HCT116 (cell line): ENCODE measurements at regions not wholly inside any gene's neighbourhood (a gene's known extent, or its start where the extent isn't known, plus 50 kb on each side); places are given as distances from the start of the nearest gene placed in this dataset.

ENCODE experiments used
- ATAC-seq: fragments of 200-7000 bp; cut with Tn5 transposase; 2 replicates; pipeline ENCODE4 v1.9.1; 2020; ENCODE audit warnings: mild to moderate bottlenecking, moderate library complexity
- BruUV-seq: library from RNA; stranded (reverse); fragments of 400-500 nt; replicated peaks from 2 replicates; lab custom pipeline; 2021; lab: Mats Ljungman, UMichigan
- CTCF ChIA-PET: fragments of 300-600 bp; sonication (Branson Sonifier 250); formaldehyde crosslinking; loops from one replicate; lab custom pipeline; 2021; ENCODE audit warnings: antibody characterized with exemption; lab: Charles Lee
- POLR2A ChIA-PET: fragments of 300-600, 350-600 bp; sonication (Branson Sonifier 250); formaldehyde crosslinking; loops from one replicate; lab custom pipeline; 2021; ENCODE audit warnings: antibody characterized with exemption; lab: Charles Lee
- RAD21 ChIA-PET, 2 experiments: fragments of 300-600 bp; sonication (Branson Sonifier 250); formaldehyde crosslinking; loops; one replicate each; lab custom pipeline; 2023; ENCODE audit warnings: low total read pairs in 2 of 2; ENCODE audit not compliant: uncharacterized antibody in 2 of 2, unreplicated experiment in 2 of 2, low non-redundant PET in 1 of 2; lab: Charles Lee
- DNase-seq: peaks from one replicate; pipeline ENCODE4 v3.0.0-alpha.2; 2010; ENCODE audit warnings: low read depth, low spot score
- H2AFZ ChIP-seq: fragments of 200-600 bp; shearing (Covaris generic), sonication (generic); 2 replicates; pipeline ENCODE4 v1.6.1; 2017; ENCODE audit warnings: low read depth, mixed run types, mixed read lengths, antibody characterized with exemption, low read length; ENCODE audit not compliant: poor library complexity, severe bottlenecking
- H3K27ac ChIP-seq: 2 replicates; pipeline ENCODE4 v1.5.1; 2012; ENCODE audit warnings: low read depth, low read length
- H3K27me3 ChIP-seq: fragments of 200-600 bp; sonication (generic); 2 replicates; pipeline ENCODE4 v1.6.1; 2016; ENCODE audit warnings: mixed run types, low read length, mixed read lengths; ENCODE audit not compliant: insufficient read depth
- H3K36me3 ChIP-seq, 2 experiments: fragments of 200-500 bp in 1 of 2; fragments of 200-600 bp in 1 of 2; sonication (Bioruptor generic) in 1 of 2; sonication (generic) in 1 of 2; 2 replicates each; pipeline versions ENCODE4 v1.5.1 to v1.6.1; 2014 to 2016; ENCODE audit warnings: low read length in 2 of 2, inconsistent platforms in 1 of 2, mixed read lengths in 1 of 2, mixed run types in 1 of 2; ENCODE audit not compliant: insufficient read depth in 2 of 2, control insufficient read depth in 1 of 2
- H3K4me1 ChIP-seq, 2 experiments: fragments of 200-600 bp in 1 of 2; sonication (generic) in 1 of 2; 2 replicates each; pipeline versions ENCODE4 v1.5.1 to v1.6.1; 2012 to 2017; ENCODE audit warnings: low read length in 2 of 2, inconsistent platforms in 1 of 2, mild to moderate bottlenecking in 1 of 2, mixed read lengths in 1 of 2, mixed run types in 1 of 2, moderate library complexity in 1 of 2; ENCODE audit not compliant: insufficient read depth in 2 of 2, control insufficient read depth in 1 of 2
- H3K4me2 ChIP-seq: fragments of 200-600 bp; sonication (generic); 2 replicates; pipeline ENCODE4 v1.6.1; 2017; ENCODE audit warnings: mixed run types, low read length, mixed read lengths
- H3K4me3 ChIP-seq, 2 experiments: fragments of 200-600 bp in 1 of 2; sonication (generic) in 1 of 2; replicated peaks in 1 of 2; 2 replicates each; pipeline ENCODE4 v1.5.1; 2011 to 2016; ENCODE audit warnings: low read length in 2 of 2, control low read depth in 1 of 2, low read depth in 1 of 2, mild to moderate bottlenecking in 1 of 2, mixed read lengths in 1 of 2, mixed run types in 1 of 2
- H3K79me2 ChIP-seq: fragments of 200-600 bp; sonication (generic); 2 replicates; pipeline ENCODE4 v1.6.1; 2017; ENCODE audit warnings: mild to moderate bottlenecking, mixed run types, low read length, moderate library complexity, mixed read lengths; ENCODE audit not compliant: insufficient read depth
- H3K9ac ChIP-seq: fragments of 200-600 bp; sonication (generic); 2 replicates; pipeline ENCODE4 v1.6.1; 2016; ENCODE audit warnings: low read length, mixed read lengths
- H3K9me2 ChIP-seq: fragments of 200-600 bp; sonication (generic), shearing (Covaris generic); 2 replicates; pipeline ENCODE4 v1.6.1; 2017; ENCODE audit warnings: mixed run types, mild to moderate bottlenecking, moderate library complexity; ENCODE audit not compliant: insufficient read depth
- H3K9me3 ChIP-seq, 2 experiments: fragments of 200-500 bp in 1 of 2; fragments of 200-600 bp in 1 of 2; sonication (Bioruptor generic) in 1 of 2; sonication (generic) in 1 of 2; 2 replicates each; pipeline ENCODE4 v1.6.1; 2014 to 2017; ENCODE audit warnings: low read length in 2 of 2, mixed read lengths in 2 of 2, inconsistent platforms in 1 of 2, low read depth in 1 of 2, mild to moderate bottlenecking in 1 of 2, mixed run types in 1 of 2, moderate library complexity in 1 of 2; ENCODE audit not compliant: control insufficient read depth in 1 of 2, insufficient read depth in 1 of 2
- H4K20me1 ChIP-seq: fragments of 200-600 bp; sonication (generic), shearing (Covaris generic); 2 replicates; pipeline ENCODE4 v1.6.1; 2017; ENCODE audit warnings: mixed run types, mild to moderate bottlenecking, moderate library complexity; ENCODE audit not compliant: insufficient read depth
- EGR1 ChIP-seq: IDR thresholded peaks from 2 replicates; pipeline ENCODE4 v1.6.1; 2012; ENCODE audit warnings: low read depth
- ELF1 ChIP-seq: IDR thresholded peaks from 2 replicates; pipeline ENCODE4 v1.6.1; 2012; ENCODE audit warnings: low read depth, borderline replicate concordance
- EZH2 ChIP-seq: fragments of 200-600 bp; sonication (generic); IDR thresholded peaks from 2 replicates; pipeline ENCODE4 v1.6.1; 2017; ENCODE audit warnings: antibody characterized with exemption, mixed run types
- EZH2phosphoT487 ChIP-seq: fragments of 200-600 bp; IDR thresholded peaks from 2 replicates; pipeline ENCODE4 v1.6.1; 2018; ENCODE audit warnings: antibody characterized with exemption, borderline replicate concordance
- FOSL1 ChIP-seq: IDR thresholded peaks from 2 replicates; pipeline ENCODE4 v1.6.1; 2012; ENCODE audit warnings: low read depth
- JUND ChIP-seq: IDR thresholded peaks from 2 replicates; pipeline ENCODE4 v1.6.1; 2012
- POLR2A ChIP-seq: IDR thresholded peaks from 2 replicates; pipeline ENCODE4 v1.7.0; 2011; ENCODE audit warnings: borderline replicate concordance; ENCODE audit not compliant: insufficient read depth, insufficient read length; ENCODE audit errors: extremely low read depth
- POLR2AphosphoS5 ChIP-seq: IDR thresholded peaks from 2 replicates; pipeline ENCODE4 v1.6.1; 2011; ENCODE audit warnings: mild to moderate bottlenecking, low read depth, low read length, moderate library complexity
- RAD21 ChIP-seq: IDR thresholded peaks from 2 replicates; pipeline ENCODE4 v1.6.1; 2012; ENCODE audit warnings: low read depth, mild to moderate bottlenecking
- SIN3A ChIP-seq: IDR thresholded peaks from 2 replicates; pipeline ENCODE4 v1.6.1; 2012; ENCODE audit warnings: low read depth
- SP1 ChIP-seq: IDR thresholded peaks from 2 replicates; pipeline ENCODE4 v1.6.1; 2012; ENCODE audit warnings: low read depth
- SRF ChIP-seq: IDR thresholded peaks from 2 replicates; pipeline ENCODE4 v1.6.1; 2012; ENCODE audit warnings: low read depth
- YY1 ChIP-seq: IDR thresholded peaks from 2 replicates; pipeline ENCODE4 v1.6.1; 2011; ENCODE audit warnings: low read length, low read depth, moderate library complexity, mild to moderate bottlenecking; ENCODE audit not compliant: insufficient replicate concordance; ENCODE audit errors: extremely low read depth
- ZNF274 ChIP-seq: fragments of 200-500 bp; sonication (Bioruptor generic); IDR thresholded peaks from 2 replicates; pipeline ENCODE4 v1.6.1; 2014; ENCODE audit warnings: mild to moderate bottlenecking, low read depth, low read length, inconsistent platforms
- intact Hi-C: fragments of 100-400 bp; cut with micrococcal nuclease; formaldehyde crosslinking; loops from 2 replicates; pipeline ENCODE4 v1.10.0; 2022
- TF ChIP-seq, protein P1 (sequence below), 3 experiments: fragments of 200-600 bp in 1 of 3; sonication (generic) in 1 of 3; IDR thresholded peaks in 2 of 3; conservative IDR thresholded peaks in 1 of 3; 2 replicates each; pipeline ENCODE4 v1.5.1; 2012 to 2017; ENCODE audit warnings: low read depth in 2 of 3, low read length in 2 of 3, antibody characterized with exemption in 1 of 3, borderline replicate concordance in 1 of 3, control low read depth in 1 of 3, mild to moderate bottlenecking in 1 of 3, mixed read lengths in 1 of 3, mixed run types in 1 of 3, moderate library complexity in 1 of 3; ENCODE audit not compliant: insufficient read depth in 1 of 3
- TF ChIP-seq, protein P2 (sequence below): IDR thresholded peaks from 2 replicates; pipeline ENCODE4 v1.6.1; 2012
- TF ChIP-seq, protein P3 (sequence below): IDR thresholded peaks from 2 replicates; pipeline ENCODE4 v1.6.1; 2011; ENCODE audit warnings: mild to moderate bottlenecking, low read length, moderate library complexity; ENCODE audit not compliant: insufficient replicate concordance; ENCODE audit errors: extremely low read depth
- TF ChIP-seq, protein P4 (sequence below): IDR thresholded peaks from 2 replicates; pipeline ENCODE4 v1.6.1; 2012; ENCODE audit warnings: low read depth

DNA sequence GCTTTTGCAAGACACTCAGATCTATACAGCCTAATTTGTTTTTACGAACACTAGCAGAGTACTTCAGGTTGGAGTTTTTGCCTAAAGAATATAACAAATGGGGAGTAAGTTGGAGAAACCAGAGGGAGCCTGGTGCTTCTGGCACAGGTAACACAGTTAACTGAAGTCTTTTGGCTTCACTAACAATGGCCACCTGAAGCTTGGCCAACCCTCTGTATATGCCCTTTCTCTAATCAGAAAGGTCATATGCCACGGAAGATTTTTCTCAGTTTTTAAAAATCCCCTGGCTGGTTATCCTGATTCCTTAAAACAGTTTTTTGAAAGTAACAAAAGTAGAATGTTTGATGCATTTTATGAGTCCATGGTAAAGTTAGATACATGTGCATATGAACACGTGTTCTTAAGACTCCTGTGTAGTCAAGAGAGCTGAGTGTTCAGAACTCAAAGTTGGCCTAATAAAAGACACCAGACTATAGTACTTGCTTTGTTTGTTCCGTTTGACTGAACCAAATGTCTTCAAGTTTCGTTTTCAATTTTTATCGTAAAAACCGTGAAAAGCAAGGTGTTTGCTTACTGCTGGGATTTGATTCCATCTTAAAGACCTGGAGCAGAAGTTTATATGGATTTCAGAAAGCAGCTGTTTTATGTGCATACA, 137.5 kb downstream of the KCNRG start (continued):
- TF ChIP-seq, protein P1, sequence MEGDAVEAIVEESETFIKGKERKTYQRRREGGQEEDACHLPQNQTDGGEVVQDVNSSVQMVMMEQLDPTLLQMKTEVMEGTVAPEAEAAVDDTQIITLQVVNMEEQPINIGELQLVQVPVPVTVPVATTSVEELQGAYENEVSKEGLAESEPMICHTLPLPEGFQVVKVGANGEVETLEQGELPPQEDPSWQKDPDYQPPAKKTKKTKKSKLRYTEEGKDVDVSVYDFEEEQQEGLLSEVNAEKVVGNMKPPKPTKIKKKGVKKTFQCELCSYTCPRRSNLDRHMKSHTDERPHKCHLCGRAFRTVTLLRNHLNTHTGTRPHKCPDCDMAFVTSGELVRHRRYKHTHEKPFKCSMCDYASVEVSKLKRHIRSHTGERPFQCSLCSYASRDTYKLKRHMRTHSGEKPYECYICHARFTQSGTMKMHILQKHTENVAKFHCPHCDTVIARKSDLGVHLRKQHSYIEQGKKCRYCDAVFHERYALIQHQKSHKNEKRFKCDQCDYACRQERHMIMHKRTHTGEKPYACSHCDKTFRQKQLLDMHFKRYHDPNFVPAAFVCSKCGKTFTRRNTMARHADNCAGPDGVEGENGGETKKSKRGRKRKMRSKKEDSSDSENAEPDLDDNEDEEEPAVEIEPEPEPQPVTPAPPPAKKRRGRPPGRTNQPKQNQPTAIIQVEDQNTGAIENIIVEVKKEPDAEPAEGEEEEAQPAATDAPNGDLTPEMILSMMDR (IDR thresholded peaks at IDR 0.05 in 2 of 3, conservative IDR thresholded peaks at IDR 0.05 in 1 of 3; ENCODE audit: borderline replicate concordance in 1 of 3, insufficient read depth in 1 of 3, low read depth in 2 of 3, low read length in 2 of 3), result no peak
- no peak for TF ChIP-seq POLR2A
- TF ChIP-seq POLR2AphosphoS5, result no peak
- TF ChIP-seq, protein P2, sequence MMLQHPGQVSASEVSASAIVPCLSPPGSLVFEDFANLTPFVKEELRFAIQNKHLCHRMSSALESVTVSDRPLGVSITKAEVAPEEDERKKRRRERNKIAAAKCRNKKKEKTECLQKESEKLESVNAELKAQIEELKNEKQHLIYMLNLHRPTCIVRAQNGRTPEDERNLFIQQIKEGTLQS, result no peak
- no peak for TF ChIP-seq ZNF274
- no peak for TF ChIP-seq EGR1
- TF ChIP-seq EZH2, result no peak
- no peak for TF ChIP-seq RAD21
- TF ChIP-seq SIN3A, result no peak
- TF ChIP-seq SP1, result no peak

DNA sequence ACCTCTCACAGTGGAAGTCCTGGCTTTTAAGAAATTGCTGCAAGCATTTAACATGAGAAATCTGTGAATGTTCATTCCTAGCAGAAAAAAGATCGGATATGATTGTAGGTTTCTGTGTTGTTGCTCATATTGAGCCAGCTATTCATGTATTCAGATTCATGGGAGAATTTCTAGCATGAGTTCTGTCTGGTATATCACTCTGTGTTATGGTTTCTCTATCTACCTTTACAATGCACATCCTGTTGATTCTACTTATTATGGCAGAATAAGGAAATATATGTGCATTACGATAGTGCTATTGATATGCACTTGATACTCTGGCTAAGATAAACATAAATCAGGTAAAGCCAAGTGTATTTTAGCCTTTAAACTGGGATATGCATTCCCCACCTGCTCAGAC, 138.2 kb downstream of the KCNRG start:
- no peak overlapping the region for H2AFZ ChIP-seq
- DNase-seq (no peak), ATAC-seq (no peak)
- no peaks in the 10 kb centered on the region for H3K36me3 ChIP-seq
- ChIA-PET CTCF (no interaction called here), POLR2A (no interaction called here), RAD21 (no interaction called here)
- H3K27ac ChIP-seq, result no peak overlapping the region
- no peaks in the 10 kb centered on the region for H3K9me3 ChIP-seq
- no peak overlapping the region for H3K4me2 ChIP-seq
- no peak overlapping the region for H3K4me3 ChIP-seq
- H3K9ac ChIP-seq, result no peak overlapping the region
- no peaks in the 10 kb centered on the region for H3K27me3 ChIP-seq
- H3K9me2 ChIP-seq, result no peaks in the 10 kb centered on the region
- no peaks in the 10 kb centered on the region for H4K20me1 ChIP-seq
- H3K79me2 ChIP-seq, result no peaks in the 10 kb centered on the region
- H3K4me1 ChIP-seq, result no peaks in the 10 kb centered on the region
- BruUV-seq, result no TSS peak
- intact Hi-C loops, result no loop called here
- TF ChIP-seq JUND, result no peak
- no peak for TF ChIP-seq SRF
- no peak for TF ChIP-seq RAD21
- TF ChIP-seq, protein P2, result no peak
- TF ChIP-seq FOSL1, result no peak
- TF ChIP-seq, protein P3, sequence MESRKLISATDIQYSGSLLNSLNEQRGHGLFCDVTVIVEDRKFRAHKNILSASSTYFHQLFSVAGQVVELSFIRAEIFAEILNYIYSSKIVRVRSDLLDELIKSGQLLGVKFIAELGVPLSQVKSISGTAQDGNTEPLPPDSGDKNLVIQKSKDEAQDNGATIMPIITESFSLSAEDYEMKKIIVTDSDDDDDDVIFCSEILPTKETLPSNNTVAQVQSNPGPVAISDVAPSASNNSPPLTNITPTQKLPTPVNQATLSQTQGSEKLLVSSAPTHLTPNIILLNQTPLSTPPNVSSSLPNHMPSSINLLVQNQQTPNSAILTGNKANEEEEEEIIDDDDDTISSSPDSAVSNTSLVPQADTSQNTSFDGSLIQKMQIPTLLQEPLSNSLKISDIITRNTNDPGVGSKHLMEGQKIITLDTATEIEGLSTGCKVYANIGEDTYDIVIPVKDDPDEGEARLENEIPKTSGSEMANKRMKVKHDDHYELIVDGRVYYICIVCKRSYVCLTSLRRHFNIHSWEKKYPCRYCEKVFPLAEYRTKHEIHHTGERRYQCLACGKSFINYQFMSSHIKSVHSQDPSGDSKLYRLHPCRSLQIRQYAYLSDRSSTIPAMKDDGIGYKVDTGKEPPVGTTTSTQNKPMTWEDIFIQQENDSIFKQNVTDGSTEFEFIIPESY, result no peak
- no peak for TF ChIP-seq YY1
- no peak for TF ChIP-seq SIN3A
- no peak for TF ChIP-seq ELF1
- no peak for TF ChIP-seq EGR1
- no peak for TF ChIP-seq EZH2phosphoT487
- no peak for TF ChIP-seq ZNF274
- TF ChIP-seq, protein P4, sequence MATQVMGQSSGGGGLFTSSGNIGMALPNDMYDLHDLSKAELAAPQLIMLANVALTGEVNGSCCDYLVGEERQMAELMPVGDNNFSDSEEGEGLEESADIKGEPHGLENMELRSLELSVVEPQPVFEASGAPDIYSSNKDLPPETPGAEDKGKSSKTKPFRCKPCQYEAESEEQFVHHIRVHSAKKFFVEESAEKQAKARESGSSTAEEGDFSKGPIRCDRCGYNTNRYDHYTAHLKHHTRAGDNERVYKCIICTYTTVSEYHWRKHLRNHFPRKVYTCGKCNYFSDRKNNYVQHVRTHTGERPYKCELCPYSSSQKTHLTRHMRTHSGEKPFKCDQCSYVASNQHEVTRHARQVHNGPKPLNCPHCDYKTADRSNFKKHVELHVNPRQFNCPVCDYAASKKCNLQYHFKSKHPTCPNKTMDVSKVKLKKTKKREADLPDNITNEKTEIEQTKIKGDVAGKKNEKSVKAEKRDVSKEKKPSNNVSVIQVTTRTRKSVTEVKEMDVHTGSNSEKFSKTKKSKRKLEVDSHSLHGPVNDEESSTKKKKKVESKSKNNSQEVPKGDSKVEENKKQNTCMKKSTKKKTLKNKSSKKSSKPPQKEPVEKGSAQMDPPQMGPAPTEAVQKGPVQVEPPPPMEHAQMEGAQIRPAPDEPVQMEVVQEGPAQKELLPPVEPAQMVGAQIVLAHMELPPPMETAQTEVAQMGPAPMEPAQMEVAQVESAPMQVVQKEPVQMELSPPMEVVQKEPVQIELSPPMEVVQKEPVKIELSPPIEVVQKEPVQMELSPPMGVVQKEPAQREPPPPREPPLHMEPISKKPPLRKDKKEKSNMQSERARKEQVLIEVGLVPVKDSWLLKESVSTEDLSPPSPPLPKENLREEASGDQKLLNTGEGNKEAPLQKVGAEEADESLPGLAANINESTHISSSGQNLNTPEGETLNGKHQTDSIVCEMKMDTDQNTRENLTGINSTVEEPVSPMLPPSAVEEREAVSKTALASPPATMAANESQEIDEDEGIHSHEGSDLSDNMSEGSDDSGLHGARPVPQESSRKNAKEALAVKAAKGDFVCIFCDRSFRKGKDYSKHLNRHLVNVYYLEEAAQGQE, result no peak
